ENCODE measurements at regions not wholly inside any gene's neighbourhood (a gene's known extent, or its start where the extent isn't known, plus 50 kb on each side); places are given as distances from the start of the nearest gene placed in this dataset.

DNA sequence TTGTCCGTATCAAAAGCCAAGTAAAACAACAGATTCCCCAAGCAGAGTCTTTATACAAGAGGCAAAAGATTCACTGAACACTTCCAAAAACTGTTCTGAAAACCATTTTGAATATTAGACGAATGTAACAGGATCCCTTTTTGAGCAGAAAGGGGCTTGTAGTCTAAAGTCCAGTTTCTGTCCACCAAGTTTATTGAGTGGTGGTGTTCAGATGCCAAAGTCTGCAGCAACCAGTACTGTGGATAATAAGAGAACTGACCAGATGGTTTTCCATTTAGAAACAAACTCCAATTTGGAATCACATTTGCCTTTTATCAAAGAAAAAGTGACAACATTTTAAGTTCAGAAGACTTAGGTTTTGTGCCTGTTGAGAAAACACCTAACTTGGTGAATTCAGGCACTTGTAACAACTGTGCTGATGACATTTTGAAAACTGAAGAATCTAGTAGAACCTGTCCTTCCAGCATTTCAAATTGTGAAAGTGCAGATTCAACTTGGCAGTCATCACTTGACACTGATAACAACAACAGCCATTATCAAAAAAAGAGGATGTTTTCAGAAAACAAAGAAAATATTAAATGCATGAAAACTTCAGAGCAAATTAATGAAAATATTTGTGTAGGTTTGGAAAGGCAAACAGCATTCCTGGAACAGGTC is 217.1 kb downstream of the CSNK2A3 start:
- no peak for DNase-seq

DNA sequence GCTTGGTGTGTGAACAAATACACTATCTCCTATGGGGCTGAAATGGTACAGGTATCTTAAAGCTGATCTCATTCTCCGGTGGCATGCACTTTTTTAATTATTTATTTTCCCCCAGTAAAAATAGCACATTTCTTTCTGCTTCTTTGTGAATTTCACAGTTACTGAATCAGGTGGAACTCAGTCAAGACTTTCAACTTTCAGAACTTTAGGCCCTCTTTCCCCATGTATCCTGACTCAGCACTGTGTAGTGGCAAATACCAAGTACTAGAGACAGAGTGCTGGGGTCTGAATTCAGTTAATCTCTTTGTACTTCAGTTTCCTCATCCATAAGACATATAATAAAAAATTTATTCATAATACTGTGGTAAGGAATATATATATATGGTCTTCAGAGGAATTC is 223.9 kb downstream of the CSNK2A3 start:
- DNase-seq, result no peak

DNA sequence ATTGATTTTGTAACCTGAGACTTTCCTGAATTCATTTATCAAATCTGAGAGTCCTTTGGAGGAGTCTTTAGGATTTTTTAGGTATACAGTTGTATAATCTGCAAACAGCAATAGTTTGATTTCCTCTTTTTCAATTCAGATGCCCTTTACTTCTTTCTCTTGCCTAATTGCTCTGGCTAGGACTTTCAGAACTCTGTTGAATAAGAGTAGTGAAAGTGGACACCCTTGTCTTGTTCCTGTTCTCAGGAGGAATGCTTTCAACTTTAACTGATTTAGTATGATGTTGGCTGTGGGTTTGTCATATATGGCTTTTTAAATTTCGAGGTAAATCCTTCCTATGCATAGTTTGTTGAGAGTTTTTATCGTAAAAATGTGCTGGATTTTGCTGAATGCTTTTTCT is 227.4 kb downstream of the CSNK2A3 start:
- no peak for DNase-seq

DNA sequence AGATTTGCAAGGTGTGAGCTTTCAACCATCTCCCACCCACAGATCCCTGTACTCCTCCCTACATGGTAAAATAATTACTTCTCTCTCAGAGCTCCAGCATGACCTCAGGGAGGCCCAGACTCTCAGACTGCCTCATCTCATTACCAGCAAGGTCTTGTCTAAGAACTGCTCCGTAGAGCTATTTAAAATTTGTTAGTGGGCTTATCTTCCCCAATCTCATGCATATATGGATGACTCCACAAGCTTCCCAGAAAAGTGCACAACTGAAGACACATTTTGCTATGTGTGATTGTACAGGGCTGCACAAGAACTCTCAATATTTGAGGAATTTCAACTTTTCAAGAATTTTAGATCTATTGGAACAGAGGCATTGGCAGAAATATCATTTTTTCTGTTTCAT is 230.3 kb downstream of the CSNK2A3 start:
- DNase-seq, result no peak

DNA sequence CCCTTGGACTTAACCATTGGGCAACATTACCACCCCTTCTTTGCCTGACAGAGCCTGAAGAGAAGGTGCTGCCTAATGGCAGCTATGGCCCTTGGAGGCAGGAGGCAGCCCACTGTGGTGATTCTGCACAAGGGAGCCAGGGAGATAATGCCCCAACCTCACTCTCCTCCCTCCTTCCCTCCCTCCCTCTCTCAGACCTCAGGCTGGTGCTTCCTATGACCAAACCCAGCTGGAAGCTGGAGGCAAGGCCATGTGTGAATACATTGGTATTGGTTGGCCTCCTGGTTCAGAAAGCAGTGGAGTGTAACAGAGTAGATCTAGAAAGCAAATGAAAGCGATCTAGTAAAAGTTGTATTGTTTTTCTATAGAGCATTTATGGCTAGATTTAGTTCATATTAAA is 233.1 kb downstream of the CSNK2A3 start:
- no peak for DNase-seq

DNA sequence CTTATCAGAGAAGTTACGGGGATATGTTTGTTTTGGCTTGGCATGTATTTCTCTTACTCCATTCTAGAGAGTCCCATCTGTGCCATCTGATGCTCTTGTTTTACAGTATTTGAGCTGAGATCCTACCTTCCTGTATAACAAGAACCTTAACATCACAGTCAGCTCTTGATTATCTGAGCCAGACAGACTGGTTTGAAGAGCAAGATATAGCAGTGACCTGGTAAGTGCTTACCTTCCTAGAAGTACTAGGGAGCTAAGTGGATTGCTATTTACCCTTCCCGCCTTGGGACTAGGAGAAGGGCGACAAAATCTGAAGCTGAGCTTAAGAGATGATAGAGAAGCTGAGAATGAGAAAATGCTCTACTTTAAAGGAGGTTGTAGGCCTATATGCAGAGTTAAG is 235.3 kb downstream of the CSNK2A3 start:
- DNase-seq, result no peak

DNA sequence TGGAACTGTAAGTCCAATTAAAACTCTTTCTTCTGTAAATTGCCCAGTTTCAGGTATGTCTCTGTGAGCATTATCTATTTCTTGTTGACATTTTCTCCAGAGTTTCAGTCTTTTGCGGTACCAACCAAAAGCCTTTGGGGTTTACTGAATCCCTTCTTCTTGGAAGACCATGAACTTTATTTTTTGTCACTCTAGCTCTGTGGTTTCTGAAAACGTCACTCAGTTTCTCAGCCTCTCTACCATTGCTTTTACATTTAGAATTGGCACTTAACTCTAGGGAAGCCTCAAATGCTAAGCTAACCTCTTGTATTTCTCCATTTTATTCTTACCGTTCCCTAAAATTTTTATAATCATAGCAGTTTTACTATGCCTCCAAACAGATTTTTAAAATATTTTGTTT is 237.6 kb downstream of the CSNK2A3 start:
- DNase-seq, result no peak

DNA sequence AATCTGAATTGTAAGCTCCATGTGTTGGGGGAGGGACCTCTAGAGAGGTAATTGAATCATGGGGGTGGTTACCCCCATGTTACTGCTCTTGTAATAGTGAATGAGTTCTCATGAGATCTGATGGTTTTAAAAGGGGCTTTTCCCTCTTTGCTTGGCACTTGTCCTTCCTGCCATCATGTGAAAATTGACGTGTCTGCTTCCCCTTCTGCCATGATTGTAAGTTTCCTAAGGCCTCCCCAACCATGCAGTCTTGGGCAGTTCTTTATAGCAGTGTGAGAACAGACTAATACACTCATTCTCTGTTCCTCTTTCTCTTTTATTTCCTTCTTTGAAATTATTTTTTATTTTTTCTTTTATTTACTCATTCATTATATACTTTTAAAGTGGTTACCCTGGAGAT is 239.4 kb downstream of the CSNK2A3 start:
- no peak for DNase-seq

DNA sequence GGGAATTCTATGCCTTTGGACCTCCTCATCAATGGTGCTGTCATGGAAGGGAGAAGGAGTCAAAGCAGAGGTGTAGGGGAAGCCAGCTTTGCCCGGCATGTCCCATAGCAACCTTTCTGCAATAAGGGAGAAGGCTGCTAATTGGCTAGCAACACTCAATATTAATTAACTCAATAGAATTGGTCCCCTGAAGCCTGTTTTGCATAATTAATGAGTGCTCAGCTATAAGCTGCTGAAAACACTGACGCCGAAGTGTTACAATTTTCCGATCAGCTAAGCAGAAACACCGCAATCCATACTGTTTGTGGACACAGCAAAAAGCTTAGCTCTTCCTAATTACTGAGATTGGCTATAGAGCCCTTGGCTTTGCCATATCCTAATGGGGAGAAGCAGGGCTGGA is 245.0 kb downstream of the CSNK2A3 start:
- no peak for DNase-seq

DNA sequence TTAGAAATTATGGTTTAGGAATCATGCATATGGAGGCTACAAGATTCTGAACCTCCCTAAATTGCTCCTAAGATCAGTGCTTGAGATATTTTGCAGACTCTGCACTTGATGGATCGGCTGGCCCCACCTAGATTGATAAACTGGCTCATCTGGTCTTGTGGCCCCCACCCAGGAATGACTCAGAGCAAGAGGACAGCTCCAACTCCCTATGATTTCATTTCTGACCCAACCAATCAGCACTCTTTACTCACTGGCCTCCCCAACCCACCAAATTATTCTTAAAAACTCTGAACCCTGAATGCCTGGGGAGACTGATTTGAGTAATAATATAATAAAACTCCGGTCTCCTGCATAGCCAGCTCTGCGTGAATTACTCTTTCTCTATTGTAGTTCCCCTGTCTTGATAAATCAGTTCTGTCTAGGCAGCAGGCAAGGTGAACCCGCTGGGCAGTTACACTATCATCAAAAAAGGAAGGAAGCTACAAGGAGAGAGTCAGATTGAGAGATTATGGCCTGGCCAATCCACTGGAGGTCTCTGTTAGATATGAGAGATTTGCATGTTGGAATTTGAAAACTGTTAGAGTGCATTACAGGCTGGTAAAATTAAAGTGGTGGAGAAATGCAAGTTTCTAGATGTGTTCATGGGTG is 245.8 kb downstream of the CSNK2A3 start:
- no peak for DNase-seq

DNA sequence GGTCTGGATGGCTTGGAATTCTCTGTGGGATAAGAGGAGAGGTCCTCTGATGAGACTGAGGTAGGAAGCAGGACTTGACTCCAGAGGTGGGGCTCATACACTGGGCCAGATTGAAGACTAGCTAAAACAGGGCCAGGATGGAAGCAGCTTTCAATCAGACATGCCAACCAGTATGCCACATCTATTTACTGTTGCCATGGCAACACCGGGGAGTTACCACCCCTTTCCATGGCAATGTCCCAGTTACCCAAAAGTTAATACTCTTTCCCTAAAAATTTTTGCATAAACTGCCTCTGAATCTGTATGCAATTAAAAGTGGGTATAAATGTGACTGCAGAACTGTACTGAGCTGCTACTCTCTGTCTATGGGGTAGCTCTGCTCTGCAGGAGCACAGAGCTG is 247.5 kb upstream of the ZBED5 start:
- DNase-seq, result no peak

DNA sequence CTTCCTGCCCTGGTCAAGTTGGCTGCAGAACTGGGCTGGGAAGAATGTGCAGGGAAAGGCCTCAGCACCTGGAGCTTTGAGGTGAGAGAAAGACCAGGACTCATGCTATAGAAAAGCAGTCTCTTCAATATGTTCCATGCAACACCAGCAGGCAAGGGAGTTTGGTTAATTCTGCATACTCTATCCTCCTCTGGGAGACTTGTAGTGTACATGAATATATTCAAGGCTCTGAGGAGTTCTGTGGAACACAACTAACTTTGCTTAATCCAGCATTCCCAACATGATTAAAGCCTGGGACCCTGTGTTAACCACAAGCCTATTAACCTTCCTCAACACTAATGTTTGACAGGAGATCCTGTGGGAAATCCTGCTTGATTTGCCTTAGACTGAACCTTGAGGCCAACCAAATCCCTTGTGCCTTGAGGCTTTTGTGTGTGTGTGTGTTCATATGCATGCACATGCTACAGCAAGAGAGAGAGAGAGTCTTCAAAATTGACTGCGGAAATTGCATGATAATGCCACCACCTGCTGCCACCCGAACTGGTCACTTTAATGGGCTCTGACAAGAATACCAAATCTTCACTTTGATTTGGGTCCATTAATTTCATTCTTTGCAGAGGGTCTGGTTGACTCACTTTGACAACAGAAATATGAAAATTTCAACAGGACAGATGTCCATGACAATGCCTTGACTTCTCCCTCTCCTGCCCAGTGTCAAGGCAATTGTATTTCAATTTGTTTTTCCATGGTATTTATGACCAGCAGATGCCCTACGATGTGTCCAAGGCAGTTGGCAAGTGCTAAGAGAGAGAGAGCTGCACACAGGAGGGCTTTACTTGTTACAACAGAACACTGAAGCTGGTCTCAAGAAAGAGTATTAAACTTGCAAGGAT is 238.2 kb upstream of the ZBED5 start:
- DNase-seq, result no peak

DNA sequence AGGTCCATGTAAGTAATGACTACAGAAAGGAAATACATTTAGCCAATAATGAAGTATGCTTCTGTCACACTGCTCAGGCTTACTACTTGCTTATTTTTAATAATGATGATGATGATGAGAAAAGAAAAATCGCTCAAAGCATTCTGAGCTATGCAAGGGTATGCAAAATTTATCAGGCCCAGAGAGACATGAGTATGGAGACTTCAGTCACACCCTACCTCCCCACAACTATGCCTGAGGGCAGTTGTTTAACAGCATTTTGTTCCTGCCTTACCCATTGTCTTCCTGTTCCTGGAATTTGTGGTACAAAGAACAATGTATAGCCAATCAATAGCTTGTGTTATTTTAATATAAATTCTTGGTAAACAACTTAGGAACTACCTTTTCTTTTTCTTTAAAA is 232.6 kb upstream of the ZBED5 start:
- DNase-seq, result no peak

DNA sequence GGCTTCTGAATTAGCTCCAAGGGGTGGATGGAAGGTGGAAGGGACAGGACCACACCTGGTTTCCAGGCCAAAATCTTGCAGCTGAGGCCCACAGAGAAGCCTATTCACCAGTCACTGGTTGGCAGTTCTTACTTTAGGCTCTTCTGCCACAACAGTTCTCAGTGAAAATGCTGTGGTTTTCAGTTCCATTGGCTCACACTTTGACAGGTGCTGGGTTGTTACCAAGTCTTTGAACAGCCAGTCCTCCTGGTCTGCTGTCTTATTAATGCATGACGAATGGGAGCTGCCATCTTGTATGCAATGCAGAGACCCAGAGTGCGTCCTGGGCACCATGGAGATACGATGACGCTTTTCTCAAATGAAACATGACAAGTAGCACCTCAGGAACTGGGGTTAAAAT is 232.0 kb upstream of the ZBED5 start:
- no peak for DNase-seq

DNA sequence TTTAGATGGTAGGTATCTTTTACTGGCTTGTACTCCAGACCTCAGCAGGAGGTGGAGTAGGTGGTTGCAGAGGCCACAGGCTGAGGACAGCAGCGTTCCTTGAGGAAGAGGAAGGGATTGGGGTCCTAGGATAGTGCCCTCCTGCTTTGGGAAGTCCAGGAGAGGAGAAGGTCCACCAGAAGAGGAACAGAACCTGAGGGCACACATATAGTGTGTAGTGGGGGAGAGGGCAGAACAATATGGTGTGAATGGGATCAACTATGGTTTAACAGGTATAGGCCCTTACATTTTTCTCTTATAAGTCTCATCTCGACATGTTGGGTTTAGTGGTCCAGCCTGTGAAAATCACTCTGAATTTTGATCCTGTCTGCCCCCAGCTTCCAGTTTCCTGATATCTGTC is 229.1 kb upstream of the ZBED5 start:
- DNase-seq, result no peak

DNA sequence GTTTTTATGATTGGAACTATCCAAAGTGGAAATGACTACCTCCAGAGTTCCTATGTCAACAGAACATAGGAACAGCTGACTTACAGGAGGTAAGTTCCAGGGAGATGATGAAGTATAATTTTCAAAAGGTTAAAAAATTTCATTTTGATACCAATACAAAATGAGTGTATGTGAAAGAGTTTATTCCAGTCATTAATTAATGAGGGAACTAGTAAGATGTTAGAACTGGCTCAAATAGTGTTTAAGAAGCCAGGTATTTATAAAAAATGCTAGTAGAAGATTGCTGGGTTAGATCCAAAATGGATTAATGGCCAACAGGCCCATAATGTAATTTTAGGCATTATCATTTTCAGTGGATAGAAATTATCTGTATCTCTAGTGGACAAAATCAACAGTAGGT is 227.7 kb upstream of the ZBED5 start:
- no peak for DNase-seq

DNA sequence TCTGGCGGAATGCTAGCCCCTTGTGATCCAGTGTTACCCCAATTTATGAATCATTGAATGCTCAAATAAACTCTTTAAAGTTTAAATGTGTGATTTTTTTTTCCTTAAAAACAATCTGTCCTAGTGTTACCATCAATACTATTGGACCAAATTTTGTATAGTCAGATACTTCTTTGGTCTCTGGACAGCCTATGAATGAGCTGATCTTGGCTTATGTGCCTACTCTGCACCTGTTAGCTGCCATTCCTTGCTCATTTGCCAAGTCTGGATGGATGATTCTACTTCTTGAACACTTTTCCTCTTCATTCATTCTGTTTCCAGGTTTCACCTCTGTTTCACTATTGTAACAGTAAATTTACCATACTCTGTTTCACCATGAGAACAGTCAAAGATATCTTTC is 226.5 kb upstream of the ZBED5 start:
- DNase-seq, result no peak

DNA sequence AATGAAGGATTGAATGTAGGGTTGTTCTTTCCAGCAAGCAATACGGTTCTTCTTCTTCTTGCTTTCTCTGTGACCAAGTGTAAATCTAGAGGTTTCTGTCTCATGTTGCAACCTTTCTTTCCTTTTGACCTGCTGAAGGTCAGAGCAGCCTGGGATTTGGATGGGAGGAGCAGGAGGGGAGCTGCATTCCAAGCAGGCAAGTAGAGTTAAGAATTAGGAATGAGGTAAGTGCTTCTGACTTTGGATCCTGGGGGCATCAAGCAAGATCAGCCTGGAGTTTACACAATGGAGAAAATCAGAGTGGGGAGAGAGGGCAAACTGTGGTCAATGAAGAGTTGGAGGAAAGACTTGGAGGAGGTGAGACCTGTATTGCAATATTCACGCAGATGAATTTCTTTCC is 225.6 kb upstream of the ZBED5 start:
- no peak for DNase-seq

DNA sequence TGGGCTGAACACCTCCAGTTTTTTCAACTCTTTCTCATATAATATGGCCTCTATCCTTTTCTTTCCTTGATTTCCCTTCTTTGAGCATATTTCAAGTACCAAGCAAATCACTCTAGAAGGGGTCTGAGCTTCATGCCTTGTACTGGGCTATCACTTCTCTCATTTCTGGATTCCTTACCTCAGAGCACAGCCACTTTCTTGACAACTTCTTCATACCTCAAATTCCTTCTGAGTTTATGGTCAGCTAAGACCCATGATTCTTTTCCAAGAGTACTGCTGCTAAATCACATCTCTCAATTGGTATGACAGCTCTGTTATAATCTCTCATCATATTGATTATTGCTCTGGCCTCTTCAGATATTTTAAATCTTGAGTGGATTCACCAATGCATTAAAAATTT is 224.8 kb upstream of the ZBED5 start:
- DNase-seq, result no peak

DNA sequence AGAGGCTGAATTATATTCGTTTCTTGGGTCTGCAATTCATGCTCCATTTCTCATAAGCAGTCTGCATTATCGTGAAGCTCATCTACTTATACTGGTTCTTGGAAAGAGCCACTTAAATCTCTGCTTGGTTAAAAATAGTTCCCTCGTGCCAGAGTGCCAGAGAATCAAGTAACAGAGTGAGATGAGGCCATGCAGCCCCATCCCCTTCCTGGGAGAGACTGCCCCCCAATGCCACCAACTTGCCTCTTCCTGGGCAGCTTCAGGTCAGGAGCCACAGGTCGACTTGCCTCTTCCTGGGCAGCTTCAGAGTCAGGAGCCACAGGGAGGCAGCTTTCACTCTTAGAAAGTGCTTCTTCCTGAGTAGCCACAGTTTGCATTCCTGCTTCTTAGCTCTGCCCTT is 223.9 kb upstream of the ZBED5 start:
- no peak for DNase-seq

DNA sequence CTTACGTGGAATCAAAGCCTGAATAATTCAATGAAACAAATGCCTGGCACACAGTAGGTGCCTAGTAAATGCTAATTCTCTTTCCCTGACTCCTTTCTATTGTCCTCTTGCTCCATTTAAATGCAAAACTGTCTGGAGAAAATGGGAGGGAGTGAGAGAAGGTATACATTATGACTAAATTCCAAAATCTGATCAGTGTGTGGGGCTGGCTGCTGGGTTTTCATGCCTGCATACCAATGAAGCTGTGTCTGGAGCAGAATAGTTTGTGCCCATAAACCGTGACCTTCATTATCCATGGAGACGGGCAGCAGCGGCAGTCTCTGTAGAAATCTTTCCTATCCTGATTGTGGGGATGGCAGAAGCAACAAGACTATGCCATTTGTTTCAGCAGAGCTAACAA is 223.4 kb upstream of the ZBED5 start:
- DNase-seq, result no peak

DNA sequence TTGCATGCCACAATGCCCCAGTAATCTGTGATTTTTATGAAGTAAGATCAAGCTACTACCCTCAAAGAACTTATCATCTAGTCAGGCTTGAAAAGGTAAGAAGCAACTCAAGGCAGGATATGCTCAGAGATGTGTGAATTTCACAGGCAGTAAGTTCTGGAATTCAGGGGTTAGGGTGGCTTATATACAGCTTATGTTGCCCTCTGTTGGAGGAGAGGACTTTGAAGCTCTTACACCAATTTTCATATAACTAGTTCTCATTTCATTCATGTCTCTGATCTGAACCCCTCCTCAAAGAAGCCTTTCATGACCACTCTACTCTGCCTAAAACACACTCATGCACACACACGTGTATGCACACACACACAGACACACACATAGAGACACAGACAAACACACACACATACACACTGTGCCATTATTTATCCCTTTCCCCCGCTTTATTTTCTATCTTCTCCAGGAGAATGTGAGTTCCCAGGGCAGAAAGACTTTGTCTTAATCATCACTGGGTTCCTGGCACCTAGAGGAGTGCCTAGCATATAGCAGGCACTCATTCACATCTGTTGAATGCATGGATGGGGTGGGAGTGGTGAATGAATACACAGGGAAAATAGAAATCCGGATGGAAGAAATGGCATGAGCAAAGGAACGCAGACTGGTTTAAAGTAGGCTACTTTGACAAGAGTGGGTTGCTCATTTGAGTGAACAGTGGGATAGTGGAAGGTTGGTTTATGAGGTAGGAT is 220.7 kb upstream of the ZBED5 start:
- no peak for DNase-seq

DNA sequence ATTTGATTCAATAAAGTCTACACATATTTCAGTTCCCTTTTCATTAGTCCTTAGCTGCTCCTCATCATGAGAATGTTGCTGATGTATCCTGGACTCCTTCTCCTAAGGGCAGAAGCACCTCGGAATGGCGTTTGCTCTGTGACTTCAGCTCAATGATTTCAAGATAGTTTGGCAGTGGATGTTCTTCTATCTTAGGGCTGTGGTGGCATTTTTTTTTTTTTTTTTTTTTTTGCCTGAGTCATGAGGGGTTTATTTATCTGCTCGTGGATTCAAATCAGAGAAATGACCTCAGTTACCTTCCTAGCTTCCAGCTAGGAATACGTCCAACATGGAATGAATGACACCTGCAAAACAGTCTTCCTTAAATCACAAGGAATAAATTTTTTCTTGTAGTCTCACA is 220.0 kb upstream of the ZBED5 start:
- DNase-seq, result no peak

DNA sequence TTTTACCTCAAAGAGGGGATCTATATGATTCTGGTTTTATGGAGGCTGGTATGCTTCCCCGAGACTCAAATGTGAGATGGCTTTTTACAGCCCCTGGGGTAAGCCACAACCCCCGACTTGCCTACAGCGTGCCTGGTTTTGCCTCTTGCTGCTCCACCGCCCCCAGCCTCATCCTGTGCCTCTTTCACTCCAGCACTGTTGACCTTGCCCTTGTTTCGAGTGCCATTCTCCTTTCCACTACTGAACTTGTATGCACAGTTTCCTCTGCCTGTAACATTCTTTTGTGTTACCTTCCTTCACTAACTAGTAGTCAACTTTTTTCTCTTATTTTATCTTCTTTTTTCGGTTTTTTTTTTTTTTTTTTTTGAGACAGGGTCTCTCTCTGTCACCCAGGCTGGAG is 219.0 kb upstream of the ZBED5 start:
- no peak for DNase-seq

All from stimulated activated naive CD4-positive, alpha-beta T cell treated with Interleukin-2 at 50 U/mL for 16 hours (primary cell).